PFSK-1 (cell line): ENCODE measurements at regions not wholly inside any gene's neighbourhood (a gene's known extent, or its start where the extent isn't known, plus 50 kb on each side); places are given as distances from the start of the nearest gene placed in this dataset.

Source experiments
- FOXP2 ChIP-seq: optimal IDR thresholded peaks from 2 replicates; pipeline ENCODE3; 2011; ENCODE audit warnings: borderline replicate concordance, control low read depth, inconsistent platforms; ENCODE audit not compliant: insufficient read depth; ENCODE audit errors: extremely low read length, extremely low read depth
- POLR2AphosphoS5 ChIP-seq: IDR thresholded peaks from 2 replicates; pipeline ENCODE4 v1.6.1; 2012; ENCODE audit warnings: low read depth, mild to moderate bottlenecking, control low read depth, low read length, moderate library complexity
- SIN3A ChIP-seq: IDR thresholded peaks from 2 replicates; pipeline ENCODE4 v1.6.1; 2012; ENCODE audit warnings: mild to moderate bottlenecking, low read length, moderate library complexity, borderline replicate concordance; ENCODE audit not compliant: insufficient read depth
- TAF1 ChIP-seq: IDR thresholded peaks from 2 replicates; pipeline ENCODE4 v1.6.1; 2012; ENCODE audit warnings: low read length, control low read depth, borderline replicate concordance; ENCODE audit not compliant: insufficient read depth
- TF ChIP-seq, protein P1 (sequence below), 2 experiments: IDR thresholded peaks; 2 replicates each; pipeline versions ENCODE4 v1.6.1 to v1.8.0; 2011 to 2012; ENCODE audit warnings: low read depth in 2 of 2, low read length in 2 of 2, control low read depth in 1 of 2, inconsistent platforms in 1 of 2, mild to moderate bottlenecking in 1 of 2, moderate library complexity in 1 of 2; ENCODE audit not compliant: insufficient read depth in 1 of 2

DNA sequence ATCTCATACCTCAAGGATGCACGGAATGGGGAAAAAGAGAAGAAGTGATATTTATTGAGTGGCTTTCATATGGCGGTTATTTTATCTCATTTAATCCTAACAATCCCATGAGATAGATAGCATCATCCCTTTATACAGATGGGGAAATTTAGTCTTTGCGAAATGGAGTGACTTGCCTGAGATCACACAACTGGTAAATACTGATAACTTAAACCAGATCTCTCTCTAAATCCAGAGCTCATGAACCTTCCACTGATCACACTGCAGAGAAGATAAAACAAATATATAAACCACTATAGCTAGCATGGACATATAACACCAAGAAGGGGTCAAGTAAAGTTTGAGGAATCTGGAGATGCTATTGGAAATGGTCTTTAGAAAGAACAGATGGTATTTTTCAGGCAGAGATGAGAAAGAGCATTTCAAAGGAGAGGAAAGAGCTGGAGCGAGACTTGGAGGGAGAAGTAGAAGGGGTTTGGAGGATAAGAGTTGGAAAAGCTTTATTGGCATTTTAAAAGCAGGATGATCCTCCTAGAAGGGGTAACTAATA lies 139.8 kb upstream of the TNFAIP3 start:
- TF ChIP-seq SIN3A (no peak), FOXP2 (no peak), POLR2AphosphoS5 (no peak), TAF1 (no peak)
- TF ChIP-seq, protein P1, sequence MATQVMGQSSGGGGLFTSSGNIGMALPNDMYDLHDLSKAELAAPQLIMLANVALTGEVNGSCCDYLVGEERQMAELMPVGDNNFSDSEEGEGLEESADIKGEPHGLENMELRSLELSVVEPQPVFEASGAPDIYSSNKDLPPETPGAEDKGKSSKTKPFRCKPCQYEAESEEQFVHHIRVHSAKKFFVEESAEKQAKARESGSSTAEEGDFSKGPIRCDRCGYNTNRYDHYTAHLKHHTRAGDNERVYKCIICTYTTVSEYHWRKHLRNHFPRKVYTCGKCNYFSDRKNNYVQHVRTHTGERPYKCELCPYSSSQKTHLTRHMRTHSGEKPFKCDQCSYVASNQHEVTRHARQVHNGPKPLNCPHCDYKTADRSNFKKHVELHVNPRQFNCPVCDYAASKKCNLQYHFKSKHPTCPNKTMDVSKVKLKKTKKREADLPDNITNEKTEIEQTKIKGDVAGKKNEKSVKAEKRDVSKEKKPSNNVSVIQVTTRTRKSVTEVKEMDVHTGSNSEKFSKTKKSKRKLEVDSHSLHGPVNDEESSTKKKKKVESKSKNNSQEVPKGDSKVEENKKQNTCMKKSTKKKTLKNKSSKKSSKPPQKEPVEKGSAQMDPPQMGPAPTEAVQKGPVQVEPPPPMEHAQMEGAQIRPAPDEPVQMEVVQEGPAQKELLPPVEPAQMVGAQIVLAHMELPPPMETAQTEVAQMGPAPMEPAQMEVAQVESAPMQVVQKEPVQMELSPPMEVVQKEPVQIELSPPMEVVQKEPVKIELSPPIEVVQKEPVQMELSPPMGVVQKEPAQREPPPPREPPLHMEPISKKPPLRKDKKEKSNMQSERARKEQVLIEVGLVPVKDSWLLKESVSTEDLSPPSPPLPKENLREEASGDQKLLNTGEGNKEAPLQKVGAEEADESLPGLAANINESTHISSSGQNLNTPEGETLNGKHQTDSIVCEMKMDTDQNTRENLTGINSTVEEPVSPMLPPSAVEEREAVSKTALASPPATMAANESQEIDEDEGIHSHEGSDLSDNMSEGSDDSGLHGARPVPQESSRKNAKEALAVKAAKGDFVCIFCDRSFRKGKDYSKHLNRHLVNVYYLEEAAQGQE (IDR thresholded peaks at IDR 0.05; ENCODE audit: insufficient read depth in 1 of 2, low read depth in 2 of 2, low read length in 2 of 2), result no peak

- TF ChIP-seq FOXP2, result no peak
- TF ChIP-seq TAF1, result no peak
Observed at GRCh38 chr6:137728386-137729349, 138.4 kb upstream of the TNFAIP3 start.

GRCh38 chr6:137729866-137730629 lies 137.0 kb upstream of the TNFAIP3 start:
- TF ChIP-seq POLR2AphosphoS5, result no peak
- TF ChIP-seq, protein P1 (IDR thresholded peaks at IDR 0.05; ENCODE audit: insufficient read depth in 1 of 2, low read depth in 2 of 2, low read length in 2 of 2), result no peak
- TF ChIP-seq TAF1, result no peak

DNA sequence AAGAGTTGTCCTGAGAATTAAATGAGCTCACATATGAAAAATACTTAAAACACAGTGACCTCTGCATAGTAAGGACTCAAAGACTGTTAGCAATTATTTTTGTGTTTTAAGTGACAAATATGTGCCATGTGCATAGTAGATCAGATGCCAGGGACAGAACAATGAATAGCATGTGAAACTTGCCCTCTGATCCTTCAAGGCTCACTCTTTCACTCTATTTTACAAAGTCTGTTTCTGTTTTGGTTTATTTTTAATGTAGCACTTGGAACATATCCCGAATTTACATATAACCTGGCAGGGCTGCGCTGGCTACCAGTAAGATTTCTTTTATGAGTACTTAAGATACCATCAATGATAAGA lies 135.5 kb upstream of the TNFAIP3 start:
- TF ChIP-seq FOXP2, result no peak
- TF ChIP-seq, protein P1 (IDR thresholded peaks at IDR 0.05; ENCODE audit: insufficient read depth in 1 of 2, low read depth in 2 of 2, low read length in 2 of 2), result no peak
- no peak for TF ChIP-seq POLR2AphosphoS5
- no peak for TF ChIP-seq TAF1

DNA sequence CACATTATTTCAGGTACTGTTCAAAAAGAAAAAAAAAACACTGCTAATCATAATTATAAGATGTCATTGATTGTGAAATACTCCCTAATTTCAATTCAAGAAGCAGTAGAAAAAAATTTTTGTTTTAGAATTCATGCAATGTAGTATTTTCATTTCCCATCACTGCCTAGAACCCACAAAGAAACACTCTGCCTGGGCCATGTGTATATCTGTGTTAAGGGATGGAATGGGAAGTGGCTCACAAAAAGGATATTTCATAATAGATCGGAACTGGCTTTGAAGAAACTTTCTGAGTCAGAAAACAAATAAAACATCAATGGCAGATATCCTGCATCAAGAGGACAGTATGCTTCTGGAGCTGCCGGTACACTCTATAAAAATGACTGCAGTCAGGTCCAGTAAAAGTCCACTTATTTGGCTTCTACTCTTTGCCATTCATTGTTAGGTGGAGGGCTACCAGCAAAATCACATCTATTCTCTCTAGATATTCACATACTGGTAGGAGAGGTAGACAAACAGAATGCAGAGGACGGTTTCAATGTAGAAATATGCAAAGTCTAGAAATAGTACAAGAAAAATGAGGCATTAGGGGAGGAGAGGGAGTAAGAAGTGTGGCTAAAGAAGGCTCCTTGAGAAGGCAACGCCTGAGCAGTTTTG lies 135.0 kb upstream of the TNFAIP3 start:
- TF ChIP-seq SIN3A (no peak), POLR2AphosphoS5 (no peak), FOXP2 (no peak), TAF1 (no peak)
- TF ChIP-seq, protein P1 (IDR thresholded peaks at IDR 0.05; ENCODE audit: insufficient read depth in 1 of 2, low read depth in 2 of 2, low read length in 2 of 2), result no peak
